DOHH2 (cell line): ENCODE measurements at regions not wholly inside any gene's neighbourhood (a gene's known extent, or its start where the extent isn't known, plus 50 kb on each side); places are given as distances from the start of the nearest gene placed in this dataset.

Experiments
- H3F3A ChIP-seq: fragments of 200-600 bp; sonication (generic), shearing (Covaris generic); 2 replicates; pipeline ENCODE4 v1.6.0; 2016; ENCODE audit warnings: antibody characterized with exemption, mild to moderate bottlenecking; ENCODE audit not compliant: control insufficient read depth, insufficient read depth
- H3K27ac ChIP-seq: fragments of 200-600 bp; sonication (generic); 2 replicates; pipeline ENCODE4 v1.5.1; 2014; ENCODE audit warnings: low read depth, mild to moderate bottlenecking, low read length, moderate library complexity
- H3K27me3 ChIP-seq: fragments of 200-600 bp; sonication (generic); 2 replicates; pipeline ENCODE4 v1.6.1; 2014; ENCODE audit warnings: mild to moderate bottlenecking, low read length, mixed read lengths; ENCODE audit not compliant: control insufficient read depth
- H3K36me3 ChIP-seq: fragments of 200-600 bp; sonication (generic); 2 replicates; pipeline ENCODE4 v1.6.1; 2014; ENCODE audit warnings: mild to moderate bottlenecking, low read length, moderate library complexity, mixed read lengths; ENCODE audit not compliant: control insufficient read depth
- H3K4me1 ChIP-seq: fragments of 200-600 bp; sonication (generic); 2 replicates; pipeline ENCODE4 v1.6.1; 2014; ENCODE audit warnings: mild to moderate bottlenecking, low read length, mixed read lengths; ENCODE audit not compliant: control insufficient read depth
- H3K4me2 ChIP-seq: fragments of 200-600 bp; sonication (generic); 2 replicates; pipeline ENCODE4 v1.6.0; 2014; ENCODE audit warnings: mild to moderate bottlenecking, low read length, moderate library complexity
- H3K4me3 ChIP-seq: fragments of 200-600 bp; sonication (generic); 2 replicates; pipeline ENCODE4 v1.5.1; 2014; ENCODE audit warnings: mild to moderate bottlenecking, low read length, mixed read lengths
- H3K79me2 ChIP-seq: fragments of 200-600 bp; sonication (generic); 2 replicates; pipeline ENCODE4 v1.6.1; 2014; ENCODE audit warnings: mild to moderate bottlenecking, low read length, mixed read lengths; ENCODE audit not compliant: control insufficient read depth
- H3K9me2 ChIP-seq: fragments of 200-600 bp; sonication (generic); replicated peaks from 2 replicates; pipeline ENCODE4 v1.6.1; 2014; ENCODE audit warnings: mild to moderate bottlenecking, low read length, mixed read lengths; ENCODE audit not compliant: control insufficient read depth
- H3K9me3 ChIP-seq: fragments of 200-600 bp; sonication (generic); 2 replicates; pipeline ENCODE4 v1.6.1; 2014; ENCODE audit warnings: antibody characterized with exemption, low read length, mixed read lengths; ENCODE audit not compliant: control insufficient read depth, insufficient read depth
- H4K20me1 ChIP-seq: fragments of 200-600 bp; sonication (generic); 2 replicates; pipeline ENCODE4 v1.6.0; 2014; ENCODE audit warnings: low read depth, mild to moderate bottlenecking, antibody characterized with exemption, low read length, moderate library complexity; ENCODE audit not compliant: control insufficient read depth, insufficient read depth
- CTCF ChIP-seq: fragments of 200-600 bp; sonication (generic); IDR thresholded peaks from one replicate; pipeline ENCODE4 v1.5.1; 2014; ENCODE audit warnings: antibody characterized with exemption, mild to moderate bottlenecking, low read depth, low read length; ENCODE audit not compliant: poor library complexity, severe bottlenecking
- EZH2phosphoT487 ChIP-seq: fragments of 200-600 bp; sonication (generic); IDR thresholded peaks from 2 replicates; pipeline ENCODE4 v1.6.1; 2017; ENCODE audit warnings: borderline replicate concordance, mild to moderate bottlenecking, antibody characterized with exemption, low read length, moderate library complexity, mixed read lengths

- H3F3A ChIP-seq = no peaks in the 10 kb centered on the region
- no peaks in the 10 kb centered on the region for H3K9me2 ChIP-seq
- H3K79me2 ChIP-seq = no peaks in the 10 kb centered on the region
- no peak overlapping the region for H3K27ac ChIP-seq
- no peaks in the 10 kb centered on the region for H3K36me3 ChIP-seq
- no peaks in the 10 kb centered on the region for H3K27me3 ChIP-seq
- H3K4me2 ChIP-seq = no peak overlapping the region
- H4K20me1 ChIP-seq = no peaks in the 10 kb centered on the region
- no peak for TF ChIP-seq CTCF
- no peak for TF ChIP-seq EZH2phosphoT487
- no peak overlapping the region for H3K4me3 ChIP-seq
- H3K4me1 ChIP-seq = peaks cover 9% of the 10 kb centered on the region
- no peaks in the 10 kb centered on the region for H3K9me3 ChIP-seq
These were observed 196.4 kb downstream of the HRH4 start for GRCh38 chr18:24656551-24657443.

GRCh38 chr18:24657444-24657842 is 197.0 kb downstream of the HRH4 start:
- no peak overlapping the region for H3K27ac ChIP-seq
- H3K4me2 ChIP-seq = no peak overlapping the region
- H3K4me1 ChIP-seq = peaks cover 9% of the 10 kb centered on the region

GRCh38 chr18:24658302-24658701 is 197.9 kb downstream of the HRH4 start:
- Histone ChIP-seq H3K27ac (no peak overlapping the region), H3K9me2 (no peaks in the 10 kb centered on the region), H3K27me3 (no peaks in the 10 kb centered on the region), H3K9me3 (no peaks in the 10 kb centered on the region), H3K4me1 (peaks cover 9% of the 10 kb centered on the region), H3K79me2 (no peaks in the 10 kb centered on the region), H3K36me3 (no peaks in the 10 kb centered on the region), H3K4me3 (no peak overlapping the region), H3F3A (no peaks in the 10 kb centered on the region), H3K4me2 (no peak overlapping the region), H4K20me1 (no peaks in the 10 kb centered on the region)
- no peak for TF ChIP-seq CTCF
- TF ChIP-seq EZH2phosphoT487 = no peak

More at GRCh38 chr18:24657444-24657842, 197.0 kb downstream of the HRH4 start:
- H3K27me3 ChIP-seq = no peaks in the 10 kb centered on the region
- TF ChIP-seq EZH2phosphoT487 (no peak), CTCF (no peak)
- no peaks in the 10 kb centered on the region for H3K36me3 ChIP-seq
- no peaks in the 10 kb centered on the region for H3K79me2 ChIP-seq
- H3F3A ChIP-seq = no peaks in the 10 kb centered on the region
- no peaks in the 10 kb centered on the region for H4K20me1 ChIP-seq
- no peaks in the 10 kb centered on the region for H3K9me2 ChIP-seq
- no peak overlapping the region for H3K4me3 ChIP-seq
- no peaks in the 10 kb centered on the region for H3K9me3 ChIP-seq
